Choroid plexus epithelial cell (primary cell): ENCODE measurements at regions not wholly inside any gene's neighbourhood (a gene's known extent, or its start where the extent isn't known, plus 50 kb on each side); places are given as distances from the start of the nearest gene placed in this dataset.

ENCODE experiments used
- DNase-seq: peaks from one replicate; pipeline ENCODE4 v3.0.0-alpha.2; 2010; ENCODE audit warnings: low read depth
- H3K4me3 ChIP-seq: 2 replicates; pipeline ENCODE4 v1.5.1; 2011; ENCODE audit warnings: low read depth, mild to moderate bottlenecking, control low read depth, low read length, moderate library complexity
- TF ChIP-seq, protein P1 (sequence below): conservative IDR thresholded peaks from 2 replicates; pipeline ENCODE4 v1.5.1; 2011; ENCODE audit warnings: low read depth, mild to moderate bottlenecking, control low read depth, inconsistent platforms, low read length, moderate library complexity

DNA sequence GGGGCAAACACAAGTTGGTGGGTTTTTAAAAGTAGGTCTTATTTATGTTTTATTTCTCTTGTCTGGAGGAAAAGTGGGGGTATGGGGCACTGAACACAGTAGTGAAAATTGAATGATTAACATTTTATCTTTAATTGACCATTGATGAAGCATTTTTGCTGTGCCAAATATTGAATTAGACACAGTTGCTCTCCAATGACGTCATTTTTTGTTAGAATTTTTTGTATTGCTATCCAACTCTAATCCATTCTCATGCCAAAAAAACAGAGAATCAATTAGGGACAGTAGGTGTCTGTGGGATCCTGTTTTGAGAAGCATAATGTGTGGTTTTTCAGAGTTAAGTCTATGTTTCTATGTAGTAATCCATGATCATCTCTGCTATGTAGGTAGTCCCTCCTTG lies 1032.8 kb downstream of the STPG2 start:
- no peak for DNase-seq
- H3K4me3 ChIP-seq: no peak overlapping the region
- TF ChIP-seq, protein P1, sequence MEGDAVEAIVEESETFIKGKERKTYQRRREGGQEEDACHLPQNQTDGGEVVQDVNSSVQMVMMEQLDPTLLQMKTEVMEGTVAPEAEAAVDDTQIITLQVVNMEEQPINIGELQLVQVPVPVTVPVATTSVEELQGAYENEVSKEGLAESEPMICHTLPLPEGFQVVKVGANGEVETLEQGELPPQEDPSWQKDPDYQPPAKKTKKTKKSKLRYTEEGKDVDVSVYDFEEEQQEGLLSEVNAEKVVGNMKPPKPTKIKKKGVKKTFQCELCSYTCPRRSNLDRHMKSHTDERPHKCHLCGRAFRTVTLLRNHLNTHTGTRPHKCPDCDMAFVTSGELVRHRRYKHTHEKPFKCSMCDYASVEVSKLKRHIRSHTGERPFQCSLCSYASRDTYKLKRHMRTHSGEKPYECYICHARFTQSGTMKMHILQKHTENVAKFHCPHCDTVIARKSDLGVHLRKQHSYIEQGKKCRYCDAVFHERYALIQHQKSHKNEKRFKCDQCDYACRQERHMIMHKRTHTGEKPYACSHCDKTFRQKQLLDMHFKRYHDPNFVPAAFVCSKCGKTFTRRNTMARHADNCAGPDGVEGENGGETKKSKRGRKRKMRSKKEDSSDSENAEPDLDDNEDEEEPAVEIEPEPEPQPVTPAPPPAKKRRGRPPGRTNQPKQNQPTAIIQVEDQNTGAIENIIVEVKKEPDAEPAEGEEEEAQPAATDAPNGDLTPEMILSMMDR: no peak

DNA sequence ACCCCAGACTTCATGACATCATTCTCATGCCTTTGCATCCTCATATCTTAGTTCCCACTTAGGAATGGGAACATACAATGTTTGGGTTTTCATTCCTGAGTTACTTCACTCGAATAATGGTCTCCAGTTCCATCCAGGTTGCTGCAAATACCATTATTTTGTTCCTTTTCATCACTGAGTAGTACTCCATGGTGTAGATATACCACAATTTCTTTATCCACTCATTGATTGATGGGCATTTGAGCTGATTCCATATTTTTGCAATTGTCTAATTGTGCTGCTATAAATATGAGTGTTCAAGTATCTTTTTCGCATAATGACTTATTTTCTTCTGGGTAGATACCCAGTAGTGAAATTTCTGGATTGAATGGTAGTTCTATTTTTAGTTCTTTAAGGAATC lies 1026.8 kb downstream of the STPG2 start:
- no peak overlapping the region for H3K4me3 ChIP-seq
- no peak for DNase-seq
- TF ChIP-seq, protein P1: no peak

GRCh38 chr4:97121493-97121892 lies 1021.8 kb downstream of the STPG2 start:
- TF ChIP-seq, protein P1: no peak
- no peak for DNase-seq
- H3K4me3 ChIP-seq: no peak overlapping the region

DNA sequence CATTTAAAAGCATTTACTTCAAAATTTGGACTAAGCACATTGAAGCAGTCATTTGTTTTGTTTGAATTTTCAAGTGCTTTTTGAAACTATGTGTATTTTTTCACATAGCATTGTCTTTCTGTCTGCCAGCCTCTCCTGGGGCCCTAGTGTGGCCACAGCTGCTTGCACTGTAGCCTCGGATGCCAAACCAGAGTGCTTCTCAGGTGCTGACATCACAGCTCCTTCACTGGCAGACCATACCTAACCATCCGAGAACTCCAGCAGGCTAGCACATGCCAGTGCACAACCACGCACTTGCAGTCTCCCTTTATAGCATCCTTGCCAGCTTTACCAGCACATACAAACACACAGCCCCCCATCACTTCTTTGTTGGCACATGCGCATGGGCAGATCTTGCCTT lies 1019.7 kb downstream of the STPG2 start:
- TF ChIP-seq, protein P1: no peak
- no peak overlapping the region for H3K4me3 ChIP-seq
- DNase-seq: no peak

- no peak overlapping the region for H3K4me3 ChIP-seq
- no peak for DNase-seq
- TF ChIP-seq, protein P1: no peak
Measured at GRCh38 chr4:97132435-97132834, 1010.8 kb downstream of the STPG2 start.

GRCh38 chr4:97134456-97134855 lies 1008.8 kb downstream of the STPG2 start:
- no peak overlapping the region for H3K4me3 ChIP-seq
- TF ChIP-seq, protein P1: no peak
- DNase-seq: no peak

DNA sequence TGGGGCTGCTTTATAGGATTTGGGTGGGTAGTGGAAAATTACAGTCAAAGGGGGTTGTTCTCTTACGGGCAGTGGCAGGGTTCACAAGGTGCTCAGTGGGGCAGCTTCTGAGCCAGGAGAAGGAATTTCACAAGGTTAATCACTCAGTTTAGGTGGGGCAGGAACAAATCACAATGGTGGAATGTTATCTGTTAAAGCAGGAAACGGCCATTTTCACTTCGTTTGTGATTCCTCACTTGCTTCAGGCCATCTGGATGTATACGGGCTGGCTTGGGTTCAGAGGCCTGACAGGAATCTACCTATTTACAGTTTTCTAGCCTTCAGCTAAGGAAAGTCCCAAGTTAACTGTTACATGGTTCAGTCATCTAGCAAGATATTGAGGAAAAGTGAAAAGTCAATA lies 1003.5 kb downstream of the STPG2 start:
- no peak for DNase-seq
- TF ChIP-seq, protein P1: no peak
- no peak overlapping the region for H3K4me3 ChIP-seq
